Mucosa of descending colon (tissue), 3 donors: ENCODE measurements at regions not wholly inside any gene's neighbourhood (a gene's known extent, or its start where the extent isn't known, plus 50 kb on each side); places are given as distances from the start of the nearest gene placed in this dataset.

ENCODE experiments used
- ATAC-seq: fragments of 200-7000 bp; cut with Tn5 transposase; one replicate; pipeline ENCODE4 v1.9.1; 2020; ENCODE audit warnings: mild to moderate bottlenecking, moderate library complexity
- DNase-seq, 3 donors: peaks; one replicate each; pipeline ENCODE4 v3.0.0-alpha.2; 2020
- H3K36me3 ChIP-seq: fragments of 200-600 bp; one replicate; pipeline ENCODE4 v1.8.0; 2021; ENCODE audit warnings: low read depth, mild to moderate bottlenecking
- H3K4me1 ChIP-seq: fragments of 200-600 bp; one replicate; pipeline ENCODE4 v1.8.0; 2021; ENCODE audit warnings: low read depth, mild to moderate bottlenecking
- H3K4me3 ChIP-seq: fragments of 200-600 bp; one replicate; pipeline ENCODE4 v1.8.0; 2021; ENCODE audit warnings: mild to moderate bottlenecking
- H3K9me3 ChIP-seq: fragments of 200-600 bp; one replicate; pipeline ENCODE4 v1.8.0; 2021; ENCODE audit warnings: mild to moderate bottlenecking
- CTCF ChIP-seq: fragments of 200-600 bp; IDR thresholded peaks from one replicate; pipeline ENCODE4 v1.8.0; 2022; ENCODE audit warnings: antibody characterized with exemption, mild to moderate bottlenecking
- intact Hi-C, 2 donors: fragments of 100-400 bp; cut with DNase I in 1 of 2; cut with micrococcal nuclease in 1 of 2; formaldehyde crosslinking; loops; one replicate each; pipeline versions ENCODE4 v1.11.0 to v1.11.1; 2022; cut with DNase I, micrococcal nuclease
- donor health status: DM: no; HTN: no; CAD: no; lungs with moderate emphysema.
- donor health status: DM: no; HTN: no; CAD: no.
- donor health status: DM: no; HTN: yes; CAD: no.

DNA sequence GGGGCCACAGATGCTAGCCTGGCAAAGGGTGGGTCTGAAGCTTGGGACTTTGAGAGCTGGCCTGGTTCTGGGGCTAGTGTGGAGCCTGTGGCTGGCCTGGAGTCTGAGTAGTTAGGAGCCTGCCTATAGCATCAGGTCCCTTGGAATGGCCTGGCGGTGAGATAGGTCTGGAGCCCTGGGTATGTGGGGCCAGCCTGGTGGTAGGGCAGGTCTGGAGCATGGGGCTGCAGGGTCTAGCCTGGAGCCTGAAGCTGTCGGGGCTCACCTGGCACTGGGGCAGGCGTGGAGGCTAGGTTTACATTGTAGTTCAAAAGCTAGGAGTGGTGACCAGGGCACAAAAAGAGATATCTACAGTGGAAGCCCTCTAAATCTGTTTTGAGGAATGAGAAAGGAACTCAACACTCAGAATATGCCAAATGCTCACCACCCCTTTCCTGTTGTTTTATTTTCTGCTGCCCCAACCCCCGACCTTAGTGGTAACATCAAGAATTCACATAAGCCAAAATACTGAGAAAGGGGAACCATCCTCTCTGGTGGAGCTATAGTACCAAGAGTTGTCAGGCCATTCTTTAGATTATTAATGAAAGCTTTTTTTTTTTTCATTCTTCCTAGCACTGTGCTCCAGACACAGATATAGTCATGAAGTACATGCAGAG, 100.3 kb downstream of the TANC2 start:
- no peak for ATAC-seq
- no peak for TF ChIP-seq CTCF
- intact Hi-C loops: no loop called here

GRCh38 chr17:63069245-63069644, 103.2 kb downstream of the TANC2 start:
- intact Hi-C loops: no loop called here
- no peaks in the 10 kb centered on the region for H3K4me1 ChIP-seq
- no peak for TF ChIP-seq CTCF
- H3K9me3 ChIP-seq: no peaks in the 10 kb centered on the region
- H3K36me3 ChIP-seq: no peaks in the 10 kb centered on the region
- no peak for ATAC-seq
- H3K4me3 ChIP-seq: no peak overlapping the region
- no peak for DNase-seq

More for the DNA sequence above, 100.3 kb downstream of the TANC2 start:
- no peaks in the 10 kb centered on the region for H3K4me1 ChIP-seq
- no peak overlapping the region for H3K4me3 ChIP-seq
- DNase-seq: peak in 1 of 3 donors; percentile 18
- H3K9me3 ChIP-seq: no peaks in the 10 kb centered on the region
- H3K36me3 ChIP-seq: no peaks in the 10 kb centered on the region

DNA sequence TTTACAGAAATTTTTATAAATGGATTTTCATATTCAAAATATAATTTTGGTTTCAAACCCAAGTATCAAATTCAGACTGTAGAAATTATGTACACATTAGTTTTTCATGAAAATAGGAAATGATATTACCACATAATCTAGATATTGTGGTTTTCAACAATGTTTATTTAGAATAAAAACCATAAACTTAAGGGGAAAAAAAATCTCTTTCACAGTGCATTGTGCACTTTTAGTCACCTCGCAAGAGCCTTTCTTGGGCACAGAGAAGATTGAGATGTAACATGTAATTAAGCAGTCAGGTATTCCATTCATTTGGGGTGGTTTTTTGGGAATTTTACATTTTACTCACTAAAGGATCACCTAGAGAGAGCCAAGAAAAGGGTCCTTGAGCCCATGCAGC, 104.0 kb downstream of the TANC2 start:
- TF ChIP-seq CTCF: no peak
- Histone ChIP-seq H3K4me3 (no peak overlapping the region), H3K4me1 (no peaks in the 10 kb centered on the region), H3K36me3 (no peaks in the 10 kb centered on the region), H3K9me3 (no peaks in the 10 kb centered on the region)
- ATAC-seq (no peak), DNase-seq (no peak)
- intact Hi-C loops: no loop called here

- intact Hi-C loops: no loop called here
- H3K4me3 ChIP-seq: no peak overlapping the region
- DNase-seq: no peak
- no peak for TF ChIP-seq CTCF
- no peaks in the 10 kb centered on the region for H3K4me1 ChIP-seq
- no peaks in the 10 kb centered on the region for H3K36me3 ChIP-seq
- no peaks in the 10 kb centered on the region for H3K9me3 ChIP-seq
- ATAC-seq: no peak
Measured at GRCh38 chr17:63071797-63072196, 105.8 kb downstream of the TANC2 start.

GRCh38 chr17:63075969-63076368, 109.9 kb downstream of the TANC2 start:
- H3K9me3 ChIP-seq: no peaks in the 10 kb centered on the region
- ATAC-seq (no peak), DNase-seq (no peak)
- no peaks in the 10 kb centered on the region for H3K4me1 ChIP-seq
- no peak for TF ChIP-seq CTCF
- intact Hi-C loops: no loop called here
- no peaks in the 10 kb centered on the region for H3K36me3 ChIP-seq
- H3K4me3 ChIP-seq: no peak overlapping the region

- H3K4me1 ChIP-seq: no peaks in the 10 kb centered on the region
- no peak for TF ChIP-seq CTCF
- no peak for DNase-seq
- ATAC-seq: no peak
- no peaks in the 10 kb centered on the region for H3K36me3 ChIP-seq
- no peak overlapping the region for H3K4me3 ChIP-seq
- intact Hi-C loops: no loop called here
- H3K9me3 ChIP-seq: no peaks in the 10 kb centered on the region
Measured at GRCh38 chr17:63078707-63079106, 112.7 kb downstream of the TANC2 start.
